ACHN (cell line): ENCODE measurements at regions not wholly inside any gene's neighbourhood (a gene's known extent, or its start where the extent isn't known, plus 50 kb on each side); places are given as distances from the start of the nearest gene placed in this dataset.
"Not testable (repeated sequence)": the region's sequence is repeated elsewhere in the genome, so short reads cannot be mapped to it uniquely, and the experiment has no call there.

Experiments
- DNase-seq: peaks from one replicate; pipeline ENCODE4 v3.0.0-alpha.2; 2015
- in situ Hi-C: cut with HindIII; loops from 2 replicates; pipeline ENCODE4 v1.10.0; 2017; ENCODE audit warnings: low sequenced_read_pairs, low pct_ligation_motif_present, low pct_unique_long_range_greater_than_20kb

- in situ Hi-C loops: no loop called here
- DNase-seq: no peak
Measured at GRCh38 chr5:60102961-60103693, 209.6 kb upstream of the PDE4D start.

- in situ Hi-C loops: no loop called here
- DNase-seq: no peak
Measured at GRCh38 chr5:60101573-60101972, 208.0 kb upstream of the PDE4D start.

GRCh38 chr5:60092671-60093422 is 199.3 kb upstream of the PDE4D start:
- DNase-seq: no peak
- in situ Hi-C loops: no loop called here

- DNase-seq: no peak
- in situ Hi-C loops: no loop called here
Measured at GRCh38 chr5:60086583-60086982, 193.1 kb upstream of the PDE4D start.

- in situ Hi-C loops: no loop called here
- no peak for DNase-seq
Measured at GRCh38 chr5:60084226-60084625, 190.7 kb upstream of the PDE4D start.

GRCh38 chr5:60077292-60077691 is 183.8 kb upstream of the PDE4D start:
- no peak for DNase-seq
- in situ Hi-C loops: no loop called here

GRCh38 chr5:60076746-60077145 is 183.2 kb upstream of the PDE4D start:
- in situ Hi-C loops: no loop called here
- DNase-seq: no peak

- no peak for DNase-seq
- in situ Hi-C loops: no loop called here
Measured at GRCh38 chr5:60066502-60066901, 173.0 kb upstream of the PDE4D start.

GRCh38 chr5:60060389-60060788 is 166.9 kb upstream of the PDE4D start:
- DNase-seq: no peak
- in situ Hi-C loops: no loop called here

GRCh38 chr5:60056191-60056590 is 162.7 kb upstream of the PDE4D start:
- in situ Hi-C loops: no loop called here
- DNase-seq: no peak

GRCh38 chr5:60055168-60055567 is 161.6 kb upstream of the PDE4D start:
- in situ Hi-C loops: no loop called here
- DNase-seq: no peak

GRCh38 chr5:60041996-60042664 is 148.6 kb upstream of the PDE4D start:
- DNase-seq, in situ Hi-C loops: not testable (repeated sequence)

- in situ Hi-C loops, DNase-seq: not testable (repeated sequence)
Measured at GRCh38 chr5:60041508-60041907, 148.0 kb upstream of the PDE4D start.

GRCh38 chr5:60036192-60036938 is 142.8 kb upstream of the PDE4D start:
- in situ Hi-C loops: no loop called here
- no peak for DNase-seq

- in situ Hi-C loops: no loop called here
- DNase-seq: no peak
Measured at GRCh38 chr5:60026161-60026560, 132.6 kb upstream of the PDE4D start.

GRCh38 chr5:60024104-60024503 is 130.6 kb upstream of the PDE4D start:
- in situ Hi-C loops: no loop called here
- no peak for DNase-seq

- in situ Hi-C loops: no loop called here
- DNase-seq: no peak
Measured at GRCh38 chr5:60023255-60023654, 129.7 kb upstream of the PDE4D start.

- no peak for DNase-seq
- in situ Hi-C loops: no loop called here
Measured at GRCh38 chr5:60020457-60020856, 126.9 kb upstream of the PDE4D start.

GRCh38 chr5:60018960-60019359 is 125.4 kb upstream of the PDE4D start:
- in situ Hi-C loops, DNase-seq: not testable (repeated sequence)
